Calu3 (cell line): ENCODE measurements at regions not wholly inside any gene's neighbourhood (a gene's known extent, or its start where the extent isn't known, plus 50 kb on each side); places are given as distances from the start of the nearest gene placed in this dataset.

Experiments
- BruUV-seq: library from RNA; stranded (reverse); fragments of 400-500 nt; replicated peaks from 2 replicates; lab custom pipeline; 2021; lab: Mats Ljungman, UMichigan
- CTCF ChIA-PET: fragments of 300-600 bp; sonication (Branson Sonifier 250); formaldehyde crosslinking; loops from one replicate; lab custom pipeline; 2022; ENCODE audit warnings: antibody characterized with exemption; lab: Charles Lee
- DNase-seq: peaks from one replicate; pipeline ENCODE4 v3.0.0; 2022
- H3K27ac Mint-ChIP-seq: one replicate; pipeline ENCODE4 v1.8.0; 2022; ENCODE audit warnings: mixed read lengths; ENCODE audit not compliant: unreplicated experiment
- H3K27me3 Mint-ChIP-seq: one replicate; pipeline ENCODE4 v1.8.0; 2022; ENCODE audit warnings: mixed read lengths; ENCODE audit not compliant: unreplicated experiment
- H3K36me3 Mint-ChIP-seq: one replicate; pipeline ENCODE4 v1.8.0; 2022; ENCODE audit warnings: mild to moderate bottlenecking, moderate library complexity, mixed read lengths; ENCODE audit not compliant: insufficient read depth, unreplicated experiment
- H3K4me1 Mint-ChIP-seq: one replicate; pipeline ENCODE4 v1.8.0; 2022; ENCODE audit warnings: mild to moderate bottlenecking, low read depth, mixed read lengths; ENCODE audit not compliant: unreplicated experiment
- H3K4me3 Mint-ChIP-seq: one replicate; pipeline ENCODE4 v1.8.0; 2022; ENCODE audit warnings: mild to moderate bottlenecking, low read depth, moderate library complexity, mixed read lengths; ENCODE audit not compliant: unreplicated experiment
- H3K9me3 Mint-ChIP-seq: one replicate; pipeline ENCODE4 v1.8.0; 2022; ENCODE audit warnings: low read depth, mixed read lengths; ENCODE audit not compliant: unreplicated experiment
- intact Hi-C: fragments of 100-400 bp; cut with micrococcal nuclease; formaldehyde crosslinking; loops from one replicate; pipeline ENCODE4 v1.10.0; 2022; ENCODE audit not compliant: unreplicated experiment
- TF ChIP-seq, protein P1 (sequence below): fragments of 200-600 bp; IDR thresholded peaks from one replicate; pipeline ENCODE4 v1.8.0; 2022; ENCODE audit warnings: antibody characterized with exemption; ENCODE audit not compliant: unreplicated experiment

DNA sequence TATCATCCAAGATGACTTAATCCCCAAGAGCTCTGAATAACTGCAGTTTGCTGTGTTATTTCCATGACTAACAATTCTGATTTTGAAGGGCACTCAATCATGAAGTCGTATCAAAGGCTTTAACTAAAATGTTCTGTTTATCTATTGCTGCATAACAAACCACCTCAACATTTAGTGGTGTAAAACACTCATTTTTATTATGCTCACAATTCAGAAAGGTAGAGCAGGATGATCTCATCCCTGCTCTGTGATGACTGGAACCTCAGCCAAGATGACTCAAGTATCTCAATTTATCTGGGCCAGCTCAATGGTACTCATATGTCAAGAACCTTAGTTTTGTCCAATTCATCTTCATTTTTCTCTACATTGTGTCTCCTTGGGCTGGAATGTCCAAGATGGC lies 451.1 kb downstream of the PPARGC1A start:
- BruUV-seq, result no TSS peak
- Mint-ChIP-seq H3K27ac (no peak overlapping the region), H3K27me3 (no peaks in the 10 kb centered on the region), H3K9me3 (peaks cover 3% of the 10 kb centered on the region), H3K36me3 (no peaks in the 10 kb centered on the region), H3K4me3 (no peak overlapping the region), H3K4me1 (peaks cover 1% of the 10 kb centered on the region)
- DNase-seq, result no peak
- CTCF ChIA-PET, result no interaction called here
- intact Hi-C loops, result no loop called here
- TF ChIP-seq, protein P1, sequence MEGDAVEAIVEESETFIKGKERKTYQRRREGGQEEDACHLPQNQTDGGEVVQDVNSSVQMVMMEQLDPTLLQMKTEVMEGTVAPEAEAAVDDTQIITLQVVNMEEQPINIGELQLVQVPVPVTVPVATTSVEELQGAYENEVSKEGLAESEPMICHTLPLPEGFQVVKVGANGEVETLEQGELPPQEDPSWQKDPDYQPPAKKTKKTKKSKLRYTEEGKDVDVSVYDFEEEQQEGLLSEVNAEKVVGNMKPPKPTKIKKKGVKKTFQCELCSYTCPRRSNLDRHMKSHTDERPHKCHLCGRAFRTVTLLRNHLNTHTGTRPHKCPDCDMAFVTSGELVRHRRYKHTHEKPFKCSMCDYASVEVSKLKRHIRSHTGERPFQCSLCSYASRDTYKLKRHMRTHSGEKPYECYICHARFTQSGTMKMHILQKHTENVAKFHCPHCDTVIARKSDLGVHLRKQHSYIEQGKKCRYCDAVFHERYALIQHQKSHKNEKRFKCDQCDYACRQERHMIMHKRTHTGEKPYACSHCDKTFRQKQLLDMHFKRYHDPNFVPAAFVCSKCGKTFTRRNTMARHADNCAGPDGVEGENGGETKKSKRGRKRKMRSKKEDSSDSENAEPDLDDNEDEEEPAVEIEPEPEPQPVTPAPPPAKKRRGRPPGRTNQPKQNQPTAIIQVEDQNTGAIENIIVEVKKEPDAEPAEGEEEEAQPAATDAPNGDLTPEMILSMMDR, result no peak

DNA sequence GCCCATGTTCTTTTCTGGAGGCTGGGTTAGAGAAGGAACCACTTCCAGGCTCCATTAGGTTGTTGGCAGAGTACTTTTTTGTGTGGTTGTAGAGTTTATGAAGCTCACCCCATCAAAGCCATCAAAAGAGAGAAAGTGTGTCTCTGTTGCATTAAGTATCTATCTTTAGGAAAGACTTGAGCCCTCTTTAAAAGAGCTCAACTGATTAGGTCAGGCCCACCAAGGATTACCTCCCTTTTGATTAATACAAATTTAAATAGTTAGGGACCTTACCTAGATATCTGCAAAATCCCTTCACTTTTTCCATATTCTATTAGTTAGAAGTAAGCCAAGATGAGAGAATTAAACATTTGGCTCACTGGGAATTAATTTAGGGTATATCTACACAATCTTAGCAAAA lies 460.4 kb downstream of the PPARGC1A start:
- H3K27ac Mint-ChIP-seq, result no peak overlapping the region
- no peaks in the 10 kb centered on the region for H3K9me3 Mint-ChIP-seq
- intact Hi-C loops, result no loop called here
- no peaks in the 10 kb centered on the region for H3K36me3 Mint-ChIP-seq
- no peak for DNase-seq
- CTCF ChIA-PET, result no interaction called here
- no TSS peak for BruUV-seq
- no peak overlapping the region for H3K4me3 Mint-ChIP-seq
- H3K27me3 Mint-ChIP-seq, result no peaks in the 10 kb centered on the region
- H3K4me1 Mint-ChIP-seq, result no peaks in the 10 kb centered on the region
- TF ChIP-seq, protein P1, result no peak

DNA sequence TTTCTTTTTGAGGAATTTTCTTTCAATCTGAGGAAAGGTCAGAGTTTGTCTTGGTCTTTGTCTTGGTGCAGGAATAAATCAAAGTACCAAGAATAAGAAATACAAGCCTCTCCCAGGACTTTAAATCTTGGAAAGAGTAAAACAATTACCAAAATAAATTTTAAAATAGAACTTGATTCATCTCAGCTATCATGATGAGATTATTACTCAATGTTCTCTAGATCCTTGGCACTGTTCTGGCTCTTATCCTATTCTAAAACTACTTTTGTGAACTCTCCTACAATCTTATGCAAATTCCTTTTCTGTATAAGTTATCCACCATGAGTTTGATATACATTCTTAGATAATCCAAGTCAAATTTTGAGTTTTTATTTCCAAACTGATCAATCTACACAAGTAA lies 464.3 kb downstream of the PPARGC1A start:
- Mint-ChIP-seq H3K4me1 (no peaks in the 10 kb centered on the region), H3K27me3 (no peaks in the 10 kb centered on the region), H3K27ac (no peak overlapping the region), H3K36me3 (no peaks in the 10 kb centered on the region), H3K4me3 (no peak overlapping the region), H3K9me3 (no peaks in the 10 kb centered on the region)
- no peak for DNase-seq
- intact Hi-C loops, result no loop called here
- no TSS peak for BruUV-seq
- TF ChIP-seq, protein P1, result no peak
- CTCF ChIA-PET, result interaction anchor here (0.6 kb wide), 1 partner anchor 86 kb away, joined by 3 read pairs; no protein-coding TSS in a partner anchor

DNA sequence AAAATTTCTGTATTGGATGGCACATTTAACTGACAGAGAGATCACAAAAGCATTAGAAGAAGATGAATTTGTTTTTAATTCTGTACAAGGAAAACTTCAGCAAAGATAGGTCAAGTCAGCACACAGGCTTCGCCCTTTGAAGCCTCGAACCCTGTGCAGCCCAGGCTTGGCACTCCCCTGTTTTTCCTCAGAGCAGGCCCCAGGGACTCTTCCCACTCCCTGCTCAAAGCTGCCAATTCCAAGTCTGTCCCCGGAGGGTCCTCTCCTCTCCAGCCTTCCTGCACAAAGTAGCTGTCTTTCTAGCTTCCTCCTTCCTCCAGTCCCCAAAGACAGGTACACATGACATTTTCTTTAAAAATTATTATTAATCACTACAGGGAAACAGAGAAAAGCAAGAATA lies 466.3 kb downstream of the PPARGC1A start:
- no peak for DNase-seq
- Mint-ChIP-seq H3K9me3 (no peaks in the 10 kb centered on the region), H3K36me3 (no peaks in the 10 kb centered on the region), H3K4me3 (no peak overlapping the region), H3K27me3 (no peaks in the 10 kb centered on the region), H3K4me1 (no peaks in the 10 kb centered on the region), H3K27ac (no peak overlapping the region)
- BruUV-seq, result no TSS peak
- TF ChIP-seq, protein P1, result no peak
- intact Hi-C loops, result no loop called here
- CTCF ChIA-PET, result no interaction called here

DNA sequence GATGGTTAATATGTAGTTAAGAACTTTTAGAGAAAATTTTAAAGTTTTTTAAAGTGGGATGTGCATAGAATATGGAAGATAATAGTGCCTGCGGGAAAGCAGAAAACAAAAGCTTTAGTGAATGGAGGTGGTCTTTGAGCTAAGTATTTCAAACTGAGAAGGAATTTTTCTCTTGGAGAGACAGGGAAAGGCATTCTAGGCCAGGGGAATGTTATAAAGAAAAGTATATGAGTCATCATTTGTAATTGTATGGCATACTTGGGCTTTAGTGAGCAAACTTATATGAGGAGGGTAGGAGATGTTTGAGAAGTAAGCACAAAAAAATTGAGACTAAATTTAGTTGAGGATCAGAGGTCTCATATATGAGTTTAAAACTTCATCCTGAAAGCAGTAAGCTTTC lies 467.0 kb downstream of the PPARGC1A start:
- H3K9me3 Mint-ChIP-seq, result no peaks in the 10 kb centered on the region
- BruUV-seq, result no TSS peak
- no peaks in the 10 kb centered on the region for H3K27me3 Mint-ChIP-seq

More for the DNA sequence above, 467.0 kb downstream of the PPARGC1A start:
- CTCF ChIA-PET, result no interaction called here
- no peaks in the 10 kb centered on the region for H3K36me3 Mint-ChIP-seq
- DNase-seq, result no peak
- TF ChIP-seq, protein P1, result no peak
- no peaks in the 10 kb centered on the region for H3K4me1 Mint-ChIP-seq
- no peak overlapping the region for H3K27ac Mint-ChIP-seq
- no peak overlapping the region for H3K4me3 Mint-ChIP-seq
- intact Hi-C loops, result no loop called here
